ENCODE measurements at regions not wholly inside any gene's neighbourhood (a gene's known extent, or its start where the extent isn't known, plus 50 kb on each side); places are given as distances from the start of the nearest gene placed in this dataset.

GRCh38 chr9:120331913-120332312 lies 248.1 kb downstream of the CDK5RAP2 start:
- Histone ChIP-seq H3K36me3 (no peaks in the 10 kb centered on the region), H3K4me1 (no peaks in the 10 kb centered on the region), H3K4me3 (no peak overlapping the region), H3K27me3 (replicated peaks in 1 of 7) (peaks cover 0 to 8% (median 0%) of the 10 kb centered on the region in 7 donors), H3K9me3 (no peaks in the 10 kb centered on the region), H3K27ac (no peak overlapping the region)
- 79 to 99% (median 89%) methylated on average over 3 of the region's 3 CpGs for WGBS, 5 donors
- DNase-seq, result no peak
- TF ChIP-seq, protein P1, sequence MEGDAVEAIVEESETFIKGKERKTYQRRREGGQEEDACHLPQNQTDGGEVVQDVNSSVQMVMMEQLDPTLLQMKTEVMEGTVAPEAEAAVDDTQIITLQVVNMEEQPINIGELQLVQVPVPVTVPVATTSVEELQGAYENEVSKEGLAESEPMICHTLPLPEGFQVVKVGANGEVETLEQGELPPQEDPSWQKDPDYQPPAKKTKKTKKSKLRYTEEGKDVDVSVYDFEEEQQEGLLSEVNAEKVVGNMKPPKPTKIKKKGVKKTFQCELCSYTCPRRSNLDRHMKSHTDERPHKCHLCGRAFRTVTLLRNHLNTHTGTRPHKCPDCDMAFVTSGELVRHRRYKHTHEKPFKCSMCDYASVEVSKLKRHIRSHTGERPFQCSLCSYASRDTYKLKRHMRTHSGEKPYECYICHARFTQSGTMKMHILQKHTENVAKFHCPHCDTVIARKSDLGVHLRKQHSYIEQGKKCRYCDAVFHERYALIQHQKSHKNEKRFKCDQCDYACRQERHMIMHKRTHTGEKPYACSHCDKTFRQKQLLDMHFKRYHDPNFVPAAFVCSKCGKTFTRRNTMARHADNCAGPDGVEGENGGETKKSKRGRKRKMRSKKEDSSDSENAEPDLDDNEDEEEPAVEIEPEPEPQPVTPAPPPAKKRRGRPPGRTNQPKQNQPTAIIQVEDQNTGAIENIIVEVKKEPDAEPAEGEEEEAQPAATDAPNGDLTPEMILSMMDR (IDR thresholded peaks at IDR 0.05 in 8 of 11, conservative IDR thresholded peaks at IDR 0.05 in 3 of 11), result no peak
- TF ChIP-seq POLR2AphosphoS5 (IDR thresholded peaks at IDR 0.05) (no peak), POLR2A (IDR thresholded peaks at IDR 0.05) (no peak)
- intact Hi-C loops (cut with DNase I; ENCODE audit: low total_unique reads), result no loop called here

DNA sequence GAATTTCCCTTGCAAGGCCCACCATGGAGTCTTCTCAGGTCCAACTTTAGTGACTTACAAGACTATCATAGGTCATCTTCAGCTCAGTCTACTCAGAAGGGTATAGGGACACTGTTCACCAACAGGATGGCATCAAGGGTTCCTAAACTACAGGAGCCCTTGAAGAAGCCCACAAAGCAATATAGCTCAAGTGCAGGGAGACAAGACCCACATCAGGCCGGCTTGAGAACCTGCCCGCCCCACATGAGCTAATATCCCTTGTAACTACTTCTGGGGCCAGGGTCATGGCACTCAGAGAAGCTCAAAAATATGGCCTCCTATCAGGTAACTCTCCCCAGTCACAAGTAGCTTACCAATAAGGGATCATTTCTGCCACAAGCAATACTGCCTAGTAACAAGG lies 249.9 kb downstream of the CDK5RAP2 start:
- Histone ChIP-seq H3K4me3 (no peak overlapping the region), H3K4me1 (peaks cover 0 to 5% (median 3%) of the 10 kb centered on the region in 6 donors), H3K27me3 (replicated peaks in 1 of 7) (peaks cover 0 to 8% (median 0%) of the 10 kb centered on the region in 7 donors), H3K36me3 (no peaks in the 10 kb centered on the region), H3K27ac (no peak overlapping the region), H3K9me3 (no peaks in the 10 kb centered on the region)
- 93 to 100% (median 98%) methylated on average over 2 of the region's 2 CpGs for WGBS, 5 donors
- intact Hi-C loops (cut with DNase I; ENCODE audit: low total_unique reads), result no loop called here
- no peak for DNase-seq
- TF ChIP-seq POLR2A (IDR thresholded peaks at IDR 0.05) (no peak), POLR2AphosphoS5 (IDR thresholded peaks at IDR 0.05) (no peak)
- TF ChIP-seq, protein P1 (IDR thresholded peaks at IDR 0.05 in 8 of 11, conservative IDR thresholded peaks at IDR 0.05 in 3 of 11), result no peak

DNA sequence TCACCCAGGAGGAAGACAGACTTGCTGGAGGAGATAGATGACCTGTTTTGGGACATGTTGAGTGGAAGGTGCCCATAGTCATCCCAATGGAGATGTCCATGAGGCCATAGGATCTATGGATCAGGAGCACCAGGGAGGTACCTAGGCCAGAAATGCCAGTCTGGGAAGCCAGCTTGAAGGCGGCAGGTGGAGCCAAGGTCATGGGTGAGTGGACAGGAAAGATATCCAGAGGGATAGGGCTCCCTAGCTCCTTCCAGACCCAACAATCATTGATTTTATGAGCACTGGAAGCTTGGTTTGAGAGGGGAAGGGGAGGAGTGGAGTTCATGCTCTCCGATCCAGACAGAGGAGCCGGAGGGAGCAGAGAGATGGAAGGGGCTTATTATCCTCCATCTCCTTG lies 252.6 kb downstream of the CDK5RAP2 start:
- H3K4me3 ChIP-seq, result no peak overlapping the region
- no peak for DNase-seq
- TF ChIP-seq, protein P1 (IDR thresholded peaks at IDR 0.05 in 8 of 11, conservative IDR thresholded peaks at IDR 0.05 in 3 of 11), result no peak
- TF ChIP-seq POLR2A (IDR thresholded peaks at IDR 0.05) (no peak), POLR2AphosphoS5 (IDR thresholded peaks at IDR 0.05) (no peak)
- H3K36me3 ChIP-seq, result no peaks in the 10 kb centered on the region
- intact Hi-C loops (cut with DNase I; ENCODE audit: low total_unique reads), result no loop called here
- H3K27me3 ChIP-seq (replicated peaks in 1 of 7), result peaks cover 0 to 6% (median 0%) of the 10 kb centered on the region in 7 donors
- WGBS, 5 donors, result 84 to 94% (median 88%) methylated on average over 3 of the region's 3 CpGs
- H3K27ac ChIP-seq, result no peak overlapping the region
- H3K4me1 ChIP-seq, result peaks cover 0 to 7% (median 5%) of the 10 kb centered on the region in 6 donors
- no peaks in the 10 kb centered on the region for H3K9me3 ChIP-seq

- Histone ChIP-seq H3K36me3 (no peaks in the 10 kb centered on the region), H3K4me1 (peaks cover 0 to 7% (median 5%) of the 10 kb centered on the region in 6 donors), H3K4me3 (no peak overlapping the region), H3K27me3 (replicated peaks in 1 of 7) (peaks cover 0 to 9% (median 0%) of the 10 kb centered on the region in 7 donors), H3K27ac (no peak overlapping the region), H3K9me3 (no peaks in the 10 kb centered on the region)
- intact Hi-C loops (cut with DNase I; ENCODE audit: low total_unique reads), result no loop called here
- TF ChIP-seq POLR2AphosphoS5 (IDR thresholded peaks at IDR 0.05) (no peak), POLR2A (IDR thresholded peaks at IDR 0.05) (no peak)
- TF ChIP-seq, protein P1 (IDR thresholded peaks at IDR 0.05 in 8 of 11, conservative IDR thresholded peaks at IDR 0.05 in 3 of 11), result no peak
- WGBS, 5 donors, result 74 to 86% (median 79%) methylated on average over 4 of the region's 4 CpGs
- DNase-seq, result no peak
These were observed 253.8 kb downstream of the CDK5RAP2 start for GRCh38 chr9:120326049-120326693.

All from spleen (tissue), 11 donors.